ENCODE measurements at regions not wholly inside any gene's neighbourhood (a gene's known extent, or its start where the extent isn't known, plus 50 kb on each side); places are given as distances from the start of the nearest gene placed in this dataset.

DNA sequence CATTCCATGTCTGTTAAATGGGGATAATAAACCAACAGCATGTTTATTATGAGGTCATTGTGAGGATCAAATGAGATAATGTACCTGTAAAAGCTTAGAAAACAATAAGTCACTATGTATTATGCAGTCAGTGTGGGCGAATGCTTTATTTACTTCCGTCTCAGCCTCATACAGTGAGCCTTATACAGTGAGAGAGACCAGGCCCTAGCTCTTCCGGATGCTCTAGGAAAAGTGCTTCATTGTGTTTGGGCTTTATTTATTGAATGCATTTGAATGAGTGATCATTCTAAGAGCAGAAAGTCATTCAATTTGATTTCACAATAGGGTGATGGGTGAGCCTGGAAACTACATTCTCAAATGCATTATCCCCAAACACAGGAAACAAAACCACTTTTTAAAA lies 603.9 kb upstream of the FANCL start:
- TF ChIP-seq, protein P1, sequence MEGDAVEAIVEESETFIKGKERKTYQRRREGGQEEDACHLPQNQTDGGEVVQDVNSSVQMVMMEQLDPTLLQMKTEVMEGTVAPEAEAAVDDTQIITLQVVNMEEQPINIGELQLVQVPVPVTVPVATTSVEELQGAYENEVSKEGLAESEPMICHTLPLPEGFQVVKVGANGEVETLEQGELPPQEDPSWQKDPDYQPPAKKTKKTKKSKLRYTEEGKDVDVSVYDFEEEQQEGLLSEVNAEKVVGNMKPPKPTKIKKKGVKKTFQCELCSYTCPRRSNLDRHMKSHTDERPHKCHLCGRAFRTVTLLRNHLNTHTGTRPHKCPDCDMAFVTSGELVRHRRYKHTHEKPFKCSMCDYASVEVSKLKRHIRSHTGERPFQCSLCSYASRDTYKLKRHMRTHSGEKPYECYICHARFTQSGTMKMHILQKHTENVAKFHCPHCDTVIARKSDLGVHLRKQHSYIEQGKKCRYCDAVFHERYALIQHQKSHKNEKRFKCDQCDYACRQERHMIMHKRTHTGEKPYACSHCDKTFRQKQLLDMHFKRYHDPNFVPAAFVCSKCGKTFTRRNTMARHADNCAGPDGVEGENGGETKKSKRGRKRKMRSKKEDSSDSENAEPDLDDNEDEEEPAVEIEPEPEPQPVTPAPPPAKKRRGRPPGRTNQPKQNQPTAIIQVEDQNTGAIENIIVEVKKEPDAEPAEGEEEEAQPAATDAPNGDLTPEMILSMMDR (IDR thresholded peaks at IDR 0.05), result no peak
- no peak for TF ChIP-seq POLR2A (IDR thresholded peaks at IDR 0.05)

All from Peyer's patch (tissue), 4 donors.